Brain microvascular endothelial cell (primary cell): ENCODE measurements at regions not wholly inside any gene's neighbourhood (a gene's known extent, or its start where the extent isn't known, plus 50 kb on each side); places are given as distances from the start of the nearest gene placed in this dataset.
"Not testable (repeated sequence)": the region's sequence is repeated elsewhere in the genome, so short reads cannot be mapped to it uniquely, and the experiment has no call there.

ENCODE experiments used
- DNase-seq: peaks from one replicate; pipeline ENCODE4 v3.0.0-alpha.2; 2020
- H3K27ac ChIP-seq: fragments of 250-450 bp; sonication (Bioruptor Pico); 2 replicates; pipeline ENCODE4 v1.5.1; 2020; ENCODE audit warnings: mild to moderate bottlenecking, moderate library complexity
- H3K27me3 ChIP-seq: fragments of 250-450 bp; sonication (Bioruptor Pico); replicated peaks from 2 replicates; pipeline ENCODE4 v1.5.1; 2020; ENCODE audit warnings: mild to moderate bottlenecking
- H3K36me3 ChIP-seq: fragments of 250-450 bp; sonication (Bioruptor Pico); replicated peaks from 2 replicates; pipeline ENCODE4 v1.5.1; 2020; ENCODE audit warnings: mild to moderate bottlenecking
- H3K4me3 ChIP-seq: 2 replicates; pipeline ENCODE4 v1.5.1; 2011; ENCODE audit warnings: low read depth, mild to moderate bottlenecking, control low read depth, low read length, moderate library complexity
- in situ Hi-C: cut with HindIII; loops from 2 replicates; pipeline ENCODE4 v1.10.0; 2017; ENCODE audit warnings: low sequenced_read_pairs, low pct_ligation_motif_present
- TF ChIP-seq, protein P1 (sequence below): IDR thresholded peaks from 2 replicates; pipeline ENCODE4 v1.5.1; 2011; ENCODE audit warnings: low read depth, mild to moderate bottlenecking, moderate library complexity, low read length, control low read depth, inconsistent platforms; ENCODE audit errors: missing control alignments

DNA sequence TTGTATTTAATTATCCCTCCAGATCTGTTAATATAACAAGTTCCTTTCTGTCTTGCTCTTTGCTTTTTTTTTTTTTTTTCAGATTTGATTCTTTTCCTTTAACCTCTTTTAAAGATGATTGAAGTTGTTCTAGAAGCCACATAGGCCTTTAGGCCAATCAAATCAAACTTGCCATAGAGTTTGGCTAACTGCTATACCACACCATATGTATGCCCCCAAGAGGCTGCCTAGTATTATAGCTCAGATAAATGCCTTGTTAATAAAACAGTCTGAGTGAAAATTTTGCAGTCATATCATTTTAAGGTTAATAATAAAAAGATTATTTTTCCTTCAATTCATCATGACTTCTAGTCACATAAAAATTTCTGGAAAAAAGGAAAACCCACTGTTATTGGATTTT, 696.0 kb upstream of the CHRM3 start:
- TF ChIP-seq, protein P1, sequence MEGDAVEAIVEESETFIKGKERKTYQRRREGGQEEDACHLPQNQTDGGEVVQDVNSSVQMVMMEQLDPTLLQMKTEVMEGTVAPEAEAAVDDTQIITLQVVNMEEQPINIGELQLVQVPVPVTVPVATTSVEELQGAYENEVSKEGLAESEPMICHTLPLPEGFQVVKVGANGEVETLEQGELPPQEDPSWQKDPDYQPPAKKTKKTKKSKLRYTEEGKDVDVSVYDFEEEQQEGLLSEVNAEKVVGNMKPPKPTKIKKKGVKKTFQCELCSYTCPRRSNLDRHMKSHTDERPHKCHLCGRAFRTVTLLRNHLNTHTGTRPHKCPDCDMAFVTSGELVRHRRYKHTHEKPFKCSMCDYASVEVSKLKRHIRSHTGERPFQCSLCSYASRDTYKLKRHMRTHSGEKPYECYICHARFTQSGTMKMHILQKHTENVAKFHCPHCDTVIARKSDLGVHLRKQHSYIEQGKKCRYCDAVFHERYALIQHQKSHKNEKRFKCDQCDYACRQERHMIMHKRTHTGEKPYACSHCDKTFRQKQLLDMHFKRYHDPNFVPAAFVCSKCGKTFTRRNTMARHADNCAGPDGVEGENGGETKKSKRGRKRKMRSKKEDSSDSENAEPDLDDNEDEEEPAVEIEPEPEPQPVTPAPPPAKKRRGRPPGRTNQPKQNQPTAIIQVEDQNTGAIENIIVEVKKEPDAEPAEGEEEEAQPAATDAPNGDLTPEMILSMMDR, result peak; percentile 37
- DNase-seq, result peak; percentile 23
- in situ Hi-C loops, result no loop called here
- Histone ChIP-seq H3K36me3 (no peaks in the 10 kb centered on the region), H3K4me3 (no peak overlapping the region), H3K27ac (no peak overlapping the region), H3K27me3 (no peaks in the 10 kb centered on the region)

DNA sequence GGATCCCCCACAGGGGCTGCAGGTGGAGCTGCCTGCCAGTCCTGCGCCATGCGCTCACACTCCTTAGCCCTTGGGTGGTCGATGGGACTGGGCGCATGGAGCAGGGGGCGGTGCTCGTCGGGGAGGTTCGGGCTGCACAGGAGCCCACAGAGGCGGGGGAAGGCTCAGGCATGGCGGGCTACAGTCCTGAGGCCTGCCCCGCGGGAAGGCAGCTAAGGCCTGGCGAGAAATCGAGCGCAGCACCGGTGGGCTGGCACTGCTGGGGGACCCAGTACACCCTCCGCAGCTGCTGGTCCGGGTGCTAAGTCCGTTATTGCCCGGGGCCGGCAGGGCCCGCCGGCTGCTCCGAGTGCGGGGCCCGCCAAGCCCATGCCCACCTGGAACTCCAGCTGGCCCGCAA, 701.8 kb upstream of the CHRM3 start:
- H3K27ac ChIP-seq, H3K4me3 ChIP-seq, DNase-seq, H3K27me3 ChIP-seq, in situ Hi-C loops, H3K36me3 ChIP-seq: not testable (repeated sequence)

DNA sequence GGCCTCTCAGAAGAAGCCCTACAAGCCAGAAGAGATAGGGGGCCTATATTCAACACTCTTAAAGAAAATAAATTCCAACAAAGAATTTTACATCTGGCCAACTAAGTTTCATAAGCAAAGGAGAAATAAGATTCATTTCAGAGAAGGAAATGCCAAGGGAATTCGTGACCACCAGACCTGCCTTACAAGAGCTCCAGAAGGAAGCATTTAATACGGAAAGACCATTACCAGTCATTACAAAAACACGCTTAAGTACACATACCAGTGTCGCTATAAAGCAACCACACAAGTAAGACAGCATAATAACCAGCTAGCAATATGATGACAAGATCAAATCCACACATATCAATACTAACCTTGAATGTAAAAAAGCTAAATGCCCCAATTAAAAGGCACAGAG, 704.9 kb upstream of the CHRM3 start:
- DNase-seq, result peak; percentile 64
- in situ Hi-C loops, result no loop called here
- Histone ChIP-seq H3K27me3 (no peaks in the 10 kb centered on the region), H3K27ac (peak overlapping the region; percentile 92), H3K4me3 (no peak overlapping the region), H3K36me3 (no peaks in the 10 kb centered on the region)
- TF ChIP-seq, protein P1, result no peak

DNA sequence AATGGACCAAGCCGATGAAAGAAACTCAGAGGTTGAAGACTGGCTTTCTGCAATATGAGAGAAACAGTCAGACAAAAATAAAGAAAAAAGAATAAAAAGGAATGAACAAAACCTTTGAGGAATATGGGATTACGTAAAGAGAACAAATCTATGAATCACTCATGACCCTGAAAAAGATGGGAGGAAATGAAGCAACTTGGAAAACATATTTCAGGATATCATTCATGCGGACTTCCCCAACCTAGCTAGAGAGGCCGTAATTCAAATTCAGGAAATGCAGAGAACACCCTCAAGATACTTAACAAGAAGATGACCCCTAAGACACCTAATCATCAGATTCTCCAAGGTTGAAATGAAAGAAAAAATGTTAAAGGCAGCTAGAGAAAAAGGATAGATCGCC, 705.3 kb upstream of the CHRM3 start:
- in situ Hi-C loops, result no loop called here
- Histone ChIP-seq H3K27ac (peak overlapping the region; percentile 92), H3K27me3 (no peaks in the 10 kb centered on the region), H3K36me3 (no peaks in the 10 kb centered on the region), H3K4me3 (no peak overlapping the region)
- peak; percentile 67 for DNase-seq
- TF ChIP-seq, protein P1, result no peak

DNA sequence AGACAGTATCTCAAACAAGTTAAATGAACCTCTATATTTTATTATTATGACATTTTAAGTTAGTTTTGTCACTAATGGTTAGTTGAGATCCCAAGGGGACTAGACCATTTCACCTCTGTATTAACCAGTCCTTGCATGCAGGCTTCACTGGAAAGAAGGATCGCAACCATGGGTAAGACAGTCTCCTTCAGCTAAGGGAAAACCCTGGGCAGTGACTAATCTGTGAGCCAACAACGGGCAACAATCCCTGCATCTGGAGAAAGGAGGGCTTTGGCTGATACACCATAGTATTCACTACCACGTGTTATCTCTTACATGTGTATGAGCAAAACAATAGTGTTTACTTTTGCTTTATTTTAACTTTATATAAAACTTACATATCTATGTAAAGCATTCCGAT, 708.8 kb upstream of the CHRM3 start:
- Histone ChIP-seq H3K4me3 (no peak overlapping the region), H3K27ac (peak overlapping the region; percentile 23), H3K27me3 (no peaks in the 10 kb centered on the region), H3K36me3 (no peaks in the 10 kb centered on the region)
- TF ChIP-seq, protein P1, result no peak
- DNase-seq, result peak; percentile 66
- in situ Hi-C loops, result no loop called here

DNA sequence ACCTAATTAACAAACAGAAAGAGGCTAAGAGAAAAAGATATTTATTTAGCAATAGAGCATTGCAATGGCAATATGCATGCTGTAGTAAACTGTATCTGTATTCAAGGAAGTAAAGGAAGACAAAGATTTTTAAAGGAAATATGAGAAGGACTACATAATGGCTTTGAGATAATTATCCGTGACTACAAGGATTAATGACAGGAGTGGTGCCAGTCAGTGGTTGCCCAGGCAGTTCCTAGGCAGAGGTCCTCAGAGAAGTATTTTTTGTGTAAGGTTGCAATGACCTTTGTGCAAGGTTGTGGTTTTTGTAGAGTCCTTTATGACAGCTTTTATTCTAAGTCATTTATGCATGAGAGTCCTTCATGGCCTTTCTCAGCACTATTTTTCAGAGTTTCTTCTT, 711.1 kb upstream of the CHRM3 start:
- Histone ChIP-seq H3K36me3 (no peaks in the 10 kb centered on the region), H3K4me3 (no peak overlapping the region), H3K27ac (no peak overlapping the region), H3K27me3 (no peaks in the 10 kb centered on the region)
- no peak for DNase-seq
- in situ Hi-C loops, result no loop called here
- TF ChIP-seq, protein P1, result no peak
